Neural cell (in vitro differentiated cells): ENCODE measurements at regions not wholly inside any gene's neighbourhood (a gene's known extent, or its start where the extent isn't known, plus 50 kb on each side); places are given as distances from the start of the nearest gene placed in this dataset.

Source experiments
- H2AFZ ChIP-seq: fragments of 200-600, 300-800 bp; sonication (generic), shearing (Covaris generic); 2 replicates; pipeline ENCODE4 v1.6.0; 2014; ENCODE audit warnings: low read depth, mild to moderate bottlenecking, antibody characterized with exemption, low read length, moderate library complexity
- H3F3A ChIP-seq: fragments of 200-600 bp; shearing (Covaris generic); 2 replicates; pipeline ENCODE4 v1.6.1; 2016; ENCODE audit warnings: mild to moderate bottlenecking, moderate library complexity, mixed read lengths, antibody characterized with exemption, low read length; ENCODE audit not compliant: insufficient read depth, poor library complexity, severe bottlenecking
- H3K27ac ChIP-seq: fragments of 200-600, 300-800 bp; sonication (generic), shearing (Covaris generic); 2 replicates; pipeline ENCODE4 v1.5.1; 2014; ENCODE audit warnings: mild to moderate bottlenecking, low read length, moderate library complexity
- H3K27me3 ChIP-seq: fragments of 300-800, 200-600 bp; sonication (generic), shearing (Covaris generic); 2 replicates; pipeline ENCODE4 v1.6.0; 2014; ENCODE audit warnings: mild to moderate bottlenecking, low read depth, low read length, moderate library complexity; ENCODE audit not compliant: insufficient read depth
- H3K36me3 ChIP-seq: fragments of 300-800, 200-600 bp; sonication (generic), shearing (Covaris generic); 2 replicates; pipeline ENCODE4 v1.5.1; 2014; ENCODE audit warnings: mild to moderate bottlenecking, antibody characterized with exemption, low read length, moderate library complexity; ENCODE audit not compliant: insufficient read depth
- H3K4me2 ChIP-seq: fragments of 300-800, 200-600 bp; sonication (generic), shearing (Covaris generic); 2 replicates; pipeline ENCODE4 v1.6.0; 2014; ENCODE audit warnings: mild to moderate bottlenecking, low read length
- H3K4me3 ChIP-seq: fragments of 300-800, 200-600 bp; sonication (generic), shearing (Covaris generic); 2 replicates; pipeline ENCODE4 v1.5.1; 2014; ENCODE audit warnings: mild to moderate bottlenecking, low read length, moderate library complexity
- H3K79me2 ChIP-seq: fragments of 200-600 bp; shearing (Covaris generic); replicated peaks from 2 replicates; pipeline ENCODE4 v1.6.0; 2014; ENCODE audit warnings: mild to moderate bottlenecking, low read length, moderate library complexity; ENCODE audit not compliant: insufficient read depth
- H3K9ac ChIP-seq: fragments of 300-800, 200-600 bp; sonication (generic), shearing (Covaris generic); 2 replicates; pipeline ENCODE4 v1.6.1; 2016; ENCODE audit warnings: mild to moderate bottlenecking, low read length, mixed read lengths
- H3K9me2 ChIP-seq: fragments of 200-600 bp; shearing (Covaris generic); 2 replicates; pipeline ENCODE4 v1.6.1; 2016; ENCODE audit warnings: mild to moderate bottlenecking, low read length, mixed read lengths; ENCODE audit not compliant: insufficient read depth
- H3K9me3 ChIP-seq: fragments of 200-600, 300-800 bp; sonication (generic), shearing (Covaris generic); 2 replicates; pipeline ENCODE4 v1.6.1; 2016; ENCODE audit warnings: mild to moderate bottlenecking, mixed run types, low read length, moderate library complexity, mixed read lengths
- H4K20me1 ChIP-seq: fragments of 200-600 bp; shearing (Covaris generic); 2 replicates; pipeline ENCODE4 v1.6.1; 2016; ENCODE audit warnings: mild to moderate bottlenecking, mixed run types; ENCODE audit not compliant: insufficient read depth
- CTCF ChIP-seq: fragments of 450-650 bp; IDR thresholded peaks from 2 replicates; pipeline ENCODE4 v1.5.1; 2014; ENCODE audit warnings: antibody characterized with exemption, mild to moderate bottlenecking, moderate library complexity; ENCODE audit not compliant: poor library complexity, severe bottlenecking
- EP300 ChIP-seq: fragments of 450-650 bp; conservative IDR thresholded peaks from 2 replicates; pipeline ENCODE4 v1.6.1; 2014; ENCODE audit warnings: antibody characterized with exemption, mild to moderate bottlenecking, moderate library complexity; ENCODE audit not compliant: poor library complexity, severe bottlenecking
- EZH2 ChIP-seq: fragments of 200-600, 300-800 bp; shearing (Covaris generic), sonication (generic); IDR thresholded peaks from 2 replicates; pipeline ENCODE4 v1.6.1; 2014; ENCODE audit warnings: antibody characterized with exemption, low read length, borderline replicate concordance, mild to moderate bottlenecking; ENCODE audit not compliant: insufficient read depth, poor library complexity, severe bottlenecking
- MXI1 ChIP-seq: fragments of 450-650 bp; conservative IDR thresholded peaks from 2 replicates; pipeline ENCODE4 v1.6.1; 2014; ENCODE audit warnings: antibody characterized with exemption, mild to moderate bottlenecking; ENCODE audit not compliant: poor library complexity, severe bottlenecking
- POLR2AphosphoS5 ChIP-seq: IDR thresholded peaks from 2 replicates; pipeline ENCODE4 v1.6.1; 2012
- RAD21 ChIP-seq: fragments of 450-650 bp; conservative IDR thresholded peaks from 2 replicates; pipeline ENCODE4 v1.6.1; 2014; ENCODE audit warnings: antibody characterized with exemption, mild to moderate bottlenecking, moderate library complexity
- SMC3 ChIP-seq: fragments of 450-650 bp; conservative IDR thresholded peaks from 2 replicates; pipeline ENCODE4 v1.6.1; 2014; ENCODE audit warnings: antibody characterized with exemption, mild to moderate bottlenecking, moderate library complexity; ENCODE audit not compliant: poor library complexity
- TAF1 ChIP-seq: IDR thresholded peaks from 2 replicates; pipeline ENCODE4 v1.6.1; 2012; ENCODE audit warnings: low read depth
- TF ChIP-seq, protein P1 (sequence below): IDR thresholded peaks from 2 replicates; pipeline ENCODE4 v1.6.1; 2012; ENCODE audit warnings: borderline replicate concordance

DNA sequence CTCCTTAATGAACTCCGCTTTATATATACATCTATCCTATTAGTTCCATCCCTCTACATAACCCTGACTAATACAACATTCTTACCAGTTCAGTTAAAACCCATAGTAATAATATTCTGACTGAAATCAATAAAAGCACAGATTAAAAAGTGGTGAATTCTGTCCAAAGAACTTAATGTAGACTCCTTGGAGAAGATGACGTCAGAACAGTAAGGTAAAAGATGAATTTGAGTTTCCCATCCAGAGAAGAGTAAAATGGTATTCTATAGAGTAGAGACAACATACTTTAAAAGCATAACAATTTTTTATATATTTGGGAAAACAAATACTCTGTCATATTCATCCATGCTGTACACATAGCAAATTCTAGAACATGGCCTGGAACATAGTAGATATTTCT, 418.0 kb upstream of the SYT1 start:
- Histone ChIP-seq H2AFZ (no peak overlapping the region), H3K36me3 (no peaks in the 10 kb centered on the region), H3K27me3 (no peaks in the 10 kb centered on the region), H3K9ac (no peak overlapping the region), H3K9me3 (no peaks in the 10 kb centered on the region), H3K4me3 (no peak overlapping the region), H4K20me1 (no peaks in the 10 kb centered on the region), H3K27ac (no peak overlapping the region), H3K79me2 (no peaks in the 10 kb centered on the region), H3K9me2 (no peaks in the 10 kb centered on the region), H3K4me2 (no peak overlapping the region), H3F3A (no peaks in the 10 kb centered on the region)
- TF ChIP-seq TAF1 (no peak), CTCF (no peak), EZH2 (no peak), EP300 (no peak), RAD21 (no peak), SMC3 (no peak), MXI1 (no peak), POLR2AphosphoS5 (no peak)
- TF ChIP-seq, protein P1, sequence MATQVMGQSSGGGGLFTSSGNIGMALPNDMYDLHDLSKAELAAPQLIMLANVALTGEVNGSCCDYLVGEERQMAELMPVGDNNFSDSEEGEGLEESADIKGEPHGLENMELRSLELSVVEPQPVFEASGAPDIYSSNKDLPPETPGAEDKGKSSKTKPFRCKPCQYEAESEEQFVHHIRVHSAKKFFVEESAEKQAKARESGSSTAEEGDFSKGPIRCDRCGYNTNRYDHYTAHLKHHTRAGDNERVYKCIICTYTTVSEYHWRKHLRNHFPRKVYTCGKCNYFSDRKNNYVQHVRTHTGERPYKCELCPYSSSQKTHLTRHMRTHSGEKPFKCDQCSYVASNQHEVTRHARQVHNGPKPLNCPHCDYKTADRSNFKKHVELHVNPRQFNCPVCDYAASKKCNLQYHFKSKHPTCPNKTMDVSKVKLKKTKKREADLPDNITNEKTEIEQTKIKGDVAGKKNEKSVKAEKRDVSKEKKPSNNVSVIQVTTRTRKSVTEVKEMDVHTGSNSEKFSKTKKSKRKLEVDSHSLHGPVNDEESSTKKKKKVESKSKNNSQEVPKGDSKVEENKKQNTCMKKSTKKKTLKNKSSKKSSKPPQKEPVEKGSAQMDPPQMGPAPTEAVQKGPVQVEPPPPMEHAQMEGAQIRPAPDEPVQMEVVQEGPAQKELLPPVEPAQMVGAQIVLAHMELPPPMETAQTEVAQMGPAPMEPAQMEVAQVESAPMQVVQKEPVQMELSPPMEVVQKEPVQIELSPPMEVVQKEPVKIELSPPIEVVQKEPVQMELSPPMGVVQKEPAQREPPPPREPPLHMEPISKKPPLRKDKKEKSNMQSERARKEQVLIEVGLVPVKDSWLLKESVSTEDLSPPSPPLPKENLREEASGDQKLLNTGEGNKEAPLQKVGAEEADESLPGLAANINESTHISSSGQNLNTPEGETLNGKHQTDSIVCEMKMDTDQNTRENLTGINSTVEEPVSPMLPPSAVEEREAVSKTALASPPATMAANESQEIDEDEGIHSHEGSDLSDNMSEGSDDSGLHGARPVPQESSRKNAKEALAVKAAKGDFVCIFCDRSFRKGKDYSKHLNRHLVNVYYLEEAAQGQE = no peak

DNA sequence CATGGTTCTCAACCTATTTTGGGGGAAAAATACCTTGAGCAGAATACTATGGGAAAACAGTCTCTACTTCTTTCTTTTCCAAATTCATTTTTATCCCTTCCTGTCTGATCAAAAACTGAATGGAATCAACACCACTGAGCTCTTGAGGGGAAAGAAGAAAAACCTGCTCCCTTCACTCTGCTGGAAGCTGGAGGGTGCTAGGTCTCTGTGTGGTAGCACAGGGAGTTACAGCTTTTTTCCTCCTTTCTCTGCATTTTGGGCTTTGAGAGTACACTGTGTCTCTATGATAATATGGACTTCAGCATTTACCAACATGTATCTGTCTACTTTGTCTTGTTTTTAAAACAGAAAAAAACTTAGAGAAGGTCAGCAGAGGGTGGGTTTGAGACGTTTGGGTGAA, 417.2 kb upstream of the SYT1 start:
- Histone ChIP-seq H3K79me2 (no peaks in the 10 kb centered on the region), H3K27ac (no peak overlapping the region), H3K27me3 (no peaks in the 10 kb centered on the region), H3K9ac (no peak overlapping the region), H3K9me3 (no peaks in the 10 kb centered on the region), H3K4me3 (no peak overlapping the region), H3K9me2 (no peaks in the 10 kb centered on the region), H3K4me2 (no peak overlapping the region), H2AFZ (no peak overlapping the region), H3K36me3 (no peaks in the 10 kb centered on the region), H4K20me1 (no peaks in the 10 kb centered on the region), H3F3A (no peaks in the 10 kb centered on the region)
- TF ChIP-seq TAF1 = no peak
- no peak for TF ChIP-seq RAD21
- TF ChIP-seq POLR2AphosphoS5 = no peak
- TF ChIP-seq EZH2 = no peak
- TF ChIP-seq, protein P1 = no peak
- TF ChIP-seq CTCF = no peak
- no peak for TF ChIP-seq EP300
- TF ChIP-seq SMC3 = no peak
- no peak for TF ChIP-seq MXI1
